Spleen (tissue), 11 donors: ENCODE measurements at regions not wholly inside any gene's neighbourhood (a gene's known extent, or its start where the extent isn't known, plus 50 kb on each side); places are given as distances from the start of the nearest gene placed in this dataset.
"Not testable (repeated sequence)": the region's sequence is repeated elsewhere in the genome, so short reads cannot be mapped to it uniquely, and the experiment has no call there.

Experiments
- DNase-seq: peaks from one replicate; pipeline ENCODE4 v3.0.0-alpha.2; 2020
- H3K27ac ChIP-seq, 8 donors: fragments of 200-600 bp; sonication (generic) in 7 of 8; 1 replicate in 4 of 8; 2 replicates in 4 of 8; pipeline versions ENCODE4 v1.5.0 to v1.8.0; 2016 to 2021; ENCODE audit warnings: inconsistent platforms in 4 of 8, mild to moderate bottlenecking in 4 of 8, moderate library complexity in 1 of 8
- H3K27me3 ChIP-seq, 7 donors: fragments of 200-600 bp; sonication (generic) in 6 of 7; replicated peaks in 1 of 7; 1 replicate in 4 of 7; 2 replicates in 3 of 7; pipeline versions ENCODE4 v1.5.0 to v1.8.0; 2016 to 2021; ENCODE audit warnings: inconsistent platforms in 3 of 7, mild to moderate bottlenecking in 1 of 7
- H3K36me3 ChIP-seq, 6 donors: fragments of 200-600 bp; sonication (generic) in 5 of 6; 1 replicate in 4 of 6; 2 replicates in 2 of 6; pipeline versions ENCODE4 v1.5.0 to v1.8.0; 2016 to 2021; ENCODE audit warnings: inconsistent platforms in 2 of 6
- H3K4me1 ChIP-seq, 6 donors: fragments of 200-600 bp; sonication (generic) in 5 of 6; 1 replicate in 3 of 6; 2 replicates in 3 of 6; pipeline versions ENCODE4 v1.5.0 to v1.8.0; 2016 to 2021; ENCODE audit warnings: inconsistent platforms in 3 of 6
- H3K4me3 ChIP-seq, 8 donors: fragments of 200-600 bp; sonication (generic) in 7 of 8; 1 replicate in 4 of 8; 2 replicates in 4 of 8; pipeline versions ENCODE4 v1.5.0 to v1.8.0; 2016 to 2021; ENCODE audit warnings: inconsistent platforms in 4 of 8, mild to moderate bottlenecking in 4 of 8, moderate library complexity in 2 of 8
- H3K9me3 ChIP-seq, 8 donors: fragments of 200-600 bp; sonication (generic) in 7 of 8; 1 replicate in 4 of 8; 2 replicates in 4 of 8; pipeline versions ENCODE4 v1.5.0 to v1.8.0; 2016 to 2021; ENCODE audit warnings: inconsistent platforms in 4 of 8
- CTCF ChIP-seq, 11 experiments: fragments of 200-600 bp in 7 of 11; fragments of 450-650 bp in 4 of 11; sonication (generic) in 4 of 11; IDR thresholded peaks in 8 of 11; conservative IDR thresholded peaks in 3 of 11; 1 replicate in 7 of 11; 2 replicates in 4 of 11; pipeline versions ENCODE4 v1.4.0 to v1.8.0; 2016 to 2021; ENCODE audit warnings: antibody characterized with exemption in 11 of 11, inconsistent platforms in 4 of 11, mild to moderate bottlenecking in 1 of 11
- POLR2A ChIP-seq, 3 donors: fragments of 450-650 bp; IDR thresholded peaks; one replicate each; pipeline ENCODE4 v1.5.1; 2017; ENCODE audit warnings: antibody characterized with exemption in 3 of 3, mild to moderate bottlenecking in 1 of 3
- POLR2AphosphoS5 ChIP-seq, 3 donors: sonication (generic); formaldehyde crosslinking; IDR thresholded peaks; one replicate each; pipeline ENCODE4 v1.5.1; 2017; ENCODE audit warnings: antibody characterized with exemption in 3 of 3
- WGBS, 5 donors: extraction: QIAGEN DNeasy Blood & Tissue Kit in 3 of 5; methylation state at CpG; one replicate each; pipeline versions ENCODE4 v1.1.5 to v1.1.7; 2013 to 2018; 5-methylcytosine and 5-hydroxymethylcytosine counted together
- intact Hi-C: fragments of 100-400 bp; cut with DNase I; formaldehyde crosslinking; loops from one replicate; pipeline ENCODE4 v1.15.0; 2023; ENCODE audit warnings: low total_unique reads
- donor health status: healthy with polysubstance abuse.
- donor health status: DM: no; HTN: no; CAD: no; lungs with moderate emphysema.
- donor health status: DM: no; HTN: no; CAD: no.
- donor health status: Bipolar disorder and iron deficiency.
- donor health status: healthy.
- donor health status: DM: no; HTN: no; CAD: no.
- donor health status: DM: yes; HTN: yes; CAD: no.

GRCh38 chr10:80719935-80720334, 182.2 kb downstream of the SH2D4B start:
- Histone ChIP-seq H3K36me3 (no peaks in the 10 kb centered on the region), H3K27me3 (no peaks in the 10 kb centered on the region), H3K9me3 (no peaks in the 10 kb centered on the region), H3K27ac (no peak overlapping the region), H3K4me3 (no peak overlapping the region), H3K4me1 (no peaks in the 10 kb centered on the region)
- DNase-seq = no peak
- TF ChIP-seq POLR2AphosphoS5 (IDR thresholded peaks at IDR 0.05) = no peak
- TF ChIP-seq CTCF (IDR thresholded peaks at IDR 0.05 in 8 of 11, conservative IDR thresholded peaks at IDR 0.05 in 3 of 11) = no peak
- intact Hi-C loops = no loop called here
- WGBS, 5 donors = 75 to 87% (median 81%) methylated on average over 5 of the region's 5 CpGs

GRCh38 chr10:80720549-80720948, 182.8 kb downstream of the SH2D4B start:
- H3K4me3 ChIP-seq = no peak overlapping the region
- TF ChIP-seq CTCF (IDR thresholded peaks at IDR 0.05 in 8 of 11, conservative IDR thresholded peaks at IDR 0.05 in 3 of 11) (no peak), POLR2A (IDR thresholded peaks at IDR 0.05) (no peak), POLR2AphosphoS5 (IDR thresholded peaks at IDR 0.05) (no peak)
- H3K36me3 ChIP-seq = no peaks in the 10 kb centered on the region
- DNase-seq = no peak
- no peaks in the 10 kb centered on the region for H3K27me3 ChIP-seq
- no peak overlapping the region for H3K27ac ChIP-seq
- intact Hi-C loops = no loop called here
- H3K9me3 ChIP-seq = no peaks in the 10 kb centered on the region
- H3K4me1 ChIP-seq = no peaks in the 10 kb centered on the region
- WGBS, 5 donors = 68 to 88% (median 78%) methylated on average over 3 of the region's 3 CpGs

- DNase-seq, H3K9me3 ChIP-seq, intact Hi-C loops, H3K4me3 ChIP-seq, H3K27ac ChIP-seq, H3K36me3 ChIP-seq, H3K4me1 ChIP-seq: not testable (repeated sequence)
- WGBS, 5 donors = 86 to 95% (median 93%) methylated on average over 9 to 15 of the region's 15 CpGs
- peaks cover 0 to 23% (median 0%) of the 10 kb centered on the region in 7 donors for H3K27me3 ChIP-seq
Measured at GRCh38 chr10:80728354-80728753, 190.7 kb downstream of the SH2D4B start.

GRCh38 chr10:80729896-80730295, 192.2 kb downstream of the SH2D4B start:
- no peak for DNase-seq
- 70 to 91% (median 77%) methylated on average over 4 to 6 of the region's 6 CpGs for WGBS, 5 donors
- no peaks in the 10 kb centered on the region for H3K9me3 ChIP-seq

More at GRCh38 chr10:80729896-80730295, 192.2 kb downstream of the SH2D4B start:
- no peak overlapping the region for H3K4me3 ChIP-seq
- no peak overlapping the region for H3K27ac ChIP-seq
- peaks cover 0 to 23% (median 0%) of the 10 kb centered on the region in 7 donors for H3K27me3 ChIP-seq
- H3K4me1 ChIP-seq = no peaks in the 10 kb centered on the region
- intact Hi-C loops = no loop called here
- TF ChIP-seq CTCF (IDR thresholded peaks at IDR 0.05 in 8 of 11, conservative IDR thresholded peaks at IDR 0.05 in 3 of 11) (no peak), POLR2A (IDR thresholded peaks at IDR 0.05) (no peak), POLR2AphosphoS5 (IDR thresholded peaks at IDR 0.05) (no peak)
- H3K36me3 ChIP-seq = no peaks in the 10 kb centered on the region
